ENCODE measurements at regions not wholly inside any gene's neighbourhood (a gene's known extent, or its start where the extent isn't known, plus 50 kb on each side); places are given as distances from the start of the nearest gene placed in this dataset.
A peak's percentile ranks its signal among the peaks of the same experiment; 100 is the strongest.

GRCh38 chr4:20480165-20480947, 219.9 kb upstream of the PACRGL start (continued):
- peak; percentile 58; the same call in 1 of the 2 replicates for TF ChIP-seq ARID1B (IDR thresholded peaks at IDR 0.05)
- TF ChIP-seq, protein P1, sequence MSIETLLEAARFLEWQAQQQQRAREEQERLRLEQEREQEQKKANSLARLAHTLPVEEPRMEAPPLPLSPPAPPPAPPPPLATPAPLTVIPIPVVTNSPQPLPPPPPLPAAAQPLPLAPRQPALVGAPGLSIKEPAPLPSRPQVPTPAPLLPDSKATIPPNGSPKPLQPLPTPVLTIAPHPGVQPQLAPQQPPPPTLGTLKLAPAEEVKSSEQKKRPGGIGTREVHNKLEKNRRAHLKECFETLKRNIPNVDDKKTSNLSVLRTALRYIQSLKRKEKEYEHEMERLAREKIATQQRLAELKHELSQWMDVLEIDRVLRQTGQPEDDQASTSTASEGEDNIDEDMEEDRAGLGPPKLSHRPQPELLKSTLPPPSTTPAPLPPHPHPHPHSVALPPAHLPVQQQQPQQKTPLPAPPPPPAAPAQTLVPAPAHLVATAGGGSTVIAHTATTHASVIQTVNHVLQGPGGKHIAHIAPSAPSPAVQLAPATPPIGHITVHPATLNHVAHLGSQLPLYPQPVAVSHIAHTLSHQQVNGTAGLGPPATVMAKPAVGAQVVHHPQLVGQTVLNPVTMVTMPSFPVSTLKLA (conservative IDR thresholded peaks at IDR 0.05), result no peak
- no peak for TF ChIP-seq CHD1 (IDR thresholded peaks at IDR 0.05; ENCODE audit: low read length)
- TF ChIP-seq PRMT5 (CRISPR knock-in tag; IDR thresholded peaks at IDR 0.05), result no peak
- no peak for TF ChIP-seq ETS2 (tag; IDR thresholded peaks at IDR 0.05; ENCODE audit: borderline replicate concordance, poor library complexity, severe bottlenecking)
- TF ChIP-seq GATAD2B (IDR thresholded peaks at IDR 0.05; ENCODE audit: borderline replicate concordance), result no peak
- TF ChIP-seq CBFB (CRISPR knock-in tag; IDR thresholded peaks at IDR 0.05), result no peak
- no peak for TF ChIP-seq ZNF165 (CRISPR knock-in tag; IDR thresholded peaks at IDR 0.05; ENCODE audit: borderline replicate concordance)
- TF ChIP-seq KLF1 (tag; IDR thresholded peaks at IDR 0.05), result no peak
- TF ChIP-seq EP300 (IDR thresholded peaks at IDR 0.05; ENCODE audit: low read length), result peak; percentile 62; the same call in 1 of the 2 replicates
- TF ChIP-seq CBX3 (IDR thresholded peaks at IDR 0.05; ENCODE audit: borderline replicate concordance in 1 of 2, low read length in 2 of 2), result no peak
- TF ChIP-seq EWSR1 (IDR thresholded peaks at IDR 0.05; ENCODE audit: borderline replicate concordance, low read depth, partially characterized antibody), result no peak
- TF ChIP-seq ZNF274 (IDR thresholded peaks at IDR 0.05; ENCODE audit: borderline replicate concordance, low read depth, low read length), result no peak
- TF ChIP-seq DPF2 (IDR thresholded peaks at IDR 0.05), result peak; percentile 29; the same call in 1 of the 2 replicates
- no peak for TF ChIP-seq L3MBTL2 (IDR thresholded peaks at IDR 0.05)
- peak; percentile 7 for TF ChIP-seq TBP (optimal IDR thresholded peaks at IDR 0.05; ENCODE audit: low read depth, low read length)
- TF ChIP-seq MEIS2 (IDR thresholded peaks at IDR 0.05; ENCODE audit: partially characterized antibody), result peak; percentile 92
- TF ChIP-seq BCLAF1 (IDR thresholded peaks at IDR 0.05; ENCODE audit: borderline replicate concordance in 1 of 2, control insufficient read depth in 1 of 2, low read depth in 2 of 2, low read length in 1 of 2), result no peak
